ENCODE measurements at regions not wholly inside any gene's neighbourhood (a gene's known extent, or its start where the extent isn't known, plus 50 kb on each side); places are given as distances from the start of the nearest gene placed in this dataset.
A peak's percentile ranks its signal among the peaks of the same experiment; 100 is the strongest.

- DNase-seq: no peak
Observed at GRCh38 chr12:16955083-16955657, 349.2 kb upstream of the LMO3 start.

- DNase-seq: no peak
Observed at GRCh38 chr12:16949871-16950667, 344.1 kb upstream of the LMO3 start.

DNA sequence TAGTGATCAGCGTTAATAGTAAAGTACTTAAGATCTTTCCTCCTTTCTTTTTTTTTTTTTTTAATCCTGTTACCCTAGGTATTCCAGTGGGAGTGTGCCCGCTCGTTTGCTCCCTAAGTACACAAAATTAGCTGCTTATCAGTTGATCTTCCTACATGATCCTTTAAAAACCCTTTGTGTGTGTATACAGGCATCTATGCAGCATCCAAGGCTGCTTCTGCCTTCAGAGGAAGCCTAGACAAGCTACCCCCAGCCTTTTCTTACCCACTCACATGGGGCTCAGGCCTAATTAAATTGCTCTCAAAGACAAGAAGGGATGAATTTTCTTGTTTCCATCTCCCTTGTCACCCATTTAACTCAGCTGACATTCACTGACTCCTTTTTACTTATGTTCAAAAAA is 343.4 kb upstream of the LMO3 start:
- DNase-seq: no peak

DNA sequence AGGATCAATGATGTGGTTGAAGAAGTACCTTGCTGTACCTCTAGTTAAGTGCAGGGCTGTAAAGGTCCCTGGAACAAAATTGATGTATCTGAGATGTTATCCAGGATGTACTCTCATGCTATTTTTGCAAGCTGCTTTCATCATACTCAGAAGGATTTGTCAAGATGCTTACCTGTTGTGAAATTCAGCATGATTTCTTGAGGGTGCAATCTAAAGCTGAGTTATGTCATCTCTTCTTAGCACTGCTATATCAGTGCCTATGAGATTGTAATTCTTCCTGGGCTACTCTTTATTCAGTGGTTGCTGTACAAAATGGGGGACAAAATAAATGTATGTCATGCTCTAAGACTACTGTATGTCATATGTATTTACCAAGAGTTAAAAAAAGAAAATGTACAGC is 340.7 kb upstream of the LMO3 start:
- no peak for DNase-seq

DNA sequence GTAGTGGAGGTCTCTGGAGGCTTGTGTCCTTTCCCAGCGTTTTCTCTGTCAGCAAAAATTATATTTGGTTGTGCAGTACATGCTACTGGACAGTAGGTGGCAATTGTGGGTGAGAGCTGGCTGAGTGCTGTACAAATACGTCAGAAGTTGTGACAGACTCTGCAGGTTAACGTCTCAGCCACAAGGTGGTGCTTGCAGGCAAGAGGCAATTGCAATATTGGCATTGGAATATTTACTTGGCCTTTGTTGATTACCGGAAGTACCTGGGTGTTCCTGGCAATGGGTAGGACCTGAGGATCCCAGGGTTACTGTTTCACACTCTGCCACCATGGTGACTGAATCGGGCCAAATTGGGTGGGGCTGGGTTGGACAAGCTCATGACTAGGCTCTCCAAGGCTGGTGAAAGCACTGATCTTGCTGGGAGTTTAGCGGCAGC is 333.9 kb upstream of the LMO3 start:
- DNase-seq: peak; percentile 75

GRCh38 chr12:16927259-16927658 is 321.3 kb upstream of the LMO3 start:
- DNase-seq: no peak

GRCh38 chr12:16920451-16920850 is 314.5 kb upstream of the LMO3 start:
- DNase-seq: no peak

GRCh38 chr12:16919551-16919950 is 313.6 kb upstream of the LMO3 start:
- DNase-seq: no peak

DNA sequence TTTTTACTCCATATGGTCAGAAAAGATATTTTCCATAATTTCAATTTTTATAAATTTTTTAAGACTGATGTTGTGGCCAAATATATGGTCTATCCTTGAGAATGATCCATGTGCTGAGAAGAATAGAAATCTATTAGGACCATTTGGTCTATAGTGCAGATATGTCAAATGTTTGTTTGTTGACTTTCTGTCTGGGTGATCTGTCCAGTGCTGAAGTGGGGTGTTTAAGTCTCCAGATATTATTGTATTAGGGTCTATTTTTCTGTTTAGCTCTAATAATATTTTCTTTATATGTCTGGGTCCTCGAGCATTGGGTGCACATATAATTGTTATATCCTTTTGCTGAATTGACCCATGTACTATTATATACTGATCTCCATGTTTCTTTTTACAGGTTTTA is 308.9 kb upstream of the LMO3 start:
- no peak for DNase-seq

- no peak for DNase-seq
Observed at GRCh38 chr12:16913832-16914490, 308.0 kb upstream of the LMO3 start.

DNA sequence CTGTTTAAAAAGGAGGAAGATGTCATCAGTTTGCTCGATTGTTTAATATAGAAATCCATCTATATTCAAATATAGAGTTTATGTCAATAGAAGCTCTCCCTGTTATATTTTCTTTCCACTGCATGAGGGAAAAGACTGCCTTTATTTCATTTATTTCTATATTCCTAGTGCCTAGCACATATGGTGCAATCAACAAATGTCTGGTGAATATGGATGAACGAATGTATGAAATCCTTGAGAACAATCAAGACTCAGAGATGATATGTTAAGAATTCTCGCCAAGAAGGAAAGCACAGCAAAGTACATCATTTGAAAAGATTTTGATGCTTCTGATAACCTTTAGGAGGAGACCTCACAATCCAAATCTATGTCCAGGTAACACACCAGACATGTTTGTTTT is 296.0 kb upstream of the LMO3 start:
- DNase-seq: no peak

DNA sequence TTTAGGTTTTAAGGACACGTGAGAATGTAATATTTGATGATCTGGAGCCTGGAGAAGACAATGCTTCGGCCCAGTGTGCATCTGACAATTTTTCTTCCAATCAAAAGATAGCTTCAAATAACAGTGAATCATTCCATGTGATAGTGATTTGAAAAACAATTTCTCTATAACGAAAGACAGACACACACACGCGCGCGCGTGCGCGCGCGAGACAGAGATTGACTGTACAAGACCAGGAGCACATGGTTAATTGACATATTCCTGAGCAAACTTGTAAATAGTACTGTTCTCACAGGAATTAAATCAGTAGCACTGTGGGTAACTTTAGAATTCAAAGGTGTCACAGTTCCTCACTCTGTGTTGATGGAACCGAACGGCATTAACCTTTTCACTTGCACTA is 287.5 kb upstream of the LMO3 start:
- DNase-seq: no peak

- DNase-seq: no peak
Observed at GRCh38 chr12:16891673-16892072, 285.7 kb upstream of the LMO3 start.

DNA sequence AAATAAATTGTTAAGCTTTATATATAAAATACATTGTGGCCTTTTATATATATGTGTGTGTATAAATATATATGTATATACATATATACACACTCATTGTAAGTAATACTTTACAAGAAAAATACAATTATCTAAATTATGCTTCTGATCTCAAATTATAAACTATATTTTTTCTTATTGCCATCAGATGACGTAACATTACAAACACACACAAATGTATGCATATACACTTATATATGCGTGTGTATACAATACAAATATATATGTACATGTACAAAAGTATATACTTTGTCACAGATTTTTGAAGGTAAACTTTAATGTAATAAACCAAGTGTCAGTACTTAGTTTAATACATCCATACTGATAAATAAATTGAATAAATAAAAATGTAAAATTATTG is 278.9 kb upstream of the LMO3 start:
- no peak for DNase-seq

- no peak for DNase-seq
Observed at GRCh38 chr12:16884056-16884455, 278.1 kb upstream of the LMO3 start.

GRCh38 chr12:16881986-16882570 is 276.1 kb upstream of the LMO3 start:
- no peak for DNase-seq

GRCh38 chr12:16880864-16881285 is 274.9 kb upstream of the LMO3 start:
- no peak for DNase-seq

- DNase-seq: no peak
Observed at GRCh38 chr12:16870845-16871244, 264.9 kb upstream of the LMO3 start.

DNA sequence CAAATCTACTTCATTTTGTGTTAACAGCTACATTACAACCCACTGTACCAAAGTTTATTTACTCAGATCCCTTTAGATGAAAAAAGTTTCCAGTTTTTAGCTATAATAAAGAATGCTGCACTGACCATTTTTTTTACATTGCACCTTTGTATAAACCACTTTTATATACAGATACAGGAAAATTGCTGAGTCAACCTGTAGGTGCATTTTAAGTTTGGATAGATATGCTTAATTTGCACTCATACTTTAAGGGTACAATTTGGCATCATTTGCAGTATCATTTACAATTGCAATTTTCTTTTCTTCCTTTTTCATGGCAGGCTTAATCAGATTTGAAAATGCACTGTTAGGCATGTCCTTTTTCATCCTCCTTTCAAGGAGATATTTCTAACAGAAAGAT is 257.8 kb upstream of the LMO3 start:
- DNase-seq: no peak

- DNase-seq: no peak
Observed at GRCh38 chr12:16857456-16857923, 251.5 kb upstream of the LMO3 start.

DNA sequence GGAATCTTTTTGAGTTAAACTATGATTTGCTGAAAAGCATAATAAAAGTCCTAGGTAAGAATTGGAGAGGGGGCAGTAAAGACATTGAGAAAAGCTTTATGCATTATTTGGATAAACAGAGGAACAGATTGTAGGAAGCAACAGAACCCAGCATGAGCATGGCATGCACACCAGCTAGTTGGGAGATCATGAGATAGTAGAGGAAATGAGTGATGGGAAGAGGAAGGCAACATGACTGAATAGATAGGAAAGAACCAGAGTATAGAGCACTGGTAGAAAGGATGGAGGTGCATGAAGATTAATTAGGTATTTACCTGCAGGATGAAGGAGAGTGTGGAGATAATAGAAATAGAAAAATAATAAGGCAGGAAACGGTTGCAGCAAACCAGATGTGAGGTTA is 248.5 kb upstream of the LMO3 start:
- DNase-seq: no peak

- no peak for DNase-seq
Observed at GRCh38 chr12:16849473-16849872, 243.5 kb upstream of the LMO3 start.

- DNase-seq: no peak
Observed at GRCh38 chr12:16844875-16845274, 238.9 kb upstream of the LMO3 start.

Measured in NCI-H446 treated with DMSO at 0.1 percent for 48 hours (cell line).